GM12874 (cell line): ENCODE measurements at regions not wholly inside any gene's neighbourhood (a gene's known extent, or its start where the extent isn't known, plus 50 kb on each side); places are given as distances from the start of the nearest gene placed in this dataset.

ENCODE experiments used
- TF ChIP-seq, protein P1 (sequence below): IDR thresholded peaks from 2 replicates; pipeline ENCODE4 v1.5.1; 2011; ENCODE audit warnings: low read depth, mild to moderate bottlenecking, control low read depth, low read length, moderate library complexity; ENCODE audit not compliant: insufficient read depth

DNA sequence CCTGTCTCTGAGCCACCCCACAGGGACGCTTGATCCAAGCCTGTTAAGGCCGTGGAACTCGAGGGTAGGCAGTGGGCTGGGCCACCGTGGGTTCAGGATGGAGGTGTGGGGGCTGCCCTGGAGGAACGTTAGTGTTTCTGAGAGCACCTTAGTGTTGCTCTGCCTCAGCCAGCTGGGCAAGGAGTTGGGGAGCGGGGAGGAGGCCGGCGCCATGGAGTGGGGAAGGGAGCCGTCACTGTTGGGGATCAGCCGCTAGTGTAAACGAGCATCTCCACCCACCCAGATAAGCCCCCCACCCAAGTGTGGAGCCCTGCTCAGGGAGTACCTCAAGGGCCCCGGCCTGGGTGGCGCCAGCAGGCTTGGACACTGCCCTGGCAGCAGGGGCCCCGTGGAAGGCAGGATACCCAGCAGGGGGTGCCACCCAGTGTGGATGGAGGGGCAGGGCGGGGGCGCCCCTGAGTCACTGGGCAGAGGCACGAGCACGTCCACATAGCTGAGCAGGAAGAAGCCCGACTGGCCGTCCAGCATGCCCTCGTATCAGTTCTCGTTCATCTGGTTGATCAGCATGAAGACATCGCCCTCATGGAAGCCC, 98.6 kb downstream of the KPNA2 start:
- TF ChIP-seq, protein P1, sequence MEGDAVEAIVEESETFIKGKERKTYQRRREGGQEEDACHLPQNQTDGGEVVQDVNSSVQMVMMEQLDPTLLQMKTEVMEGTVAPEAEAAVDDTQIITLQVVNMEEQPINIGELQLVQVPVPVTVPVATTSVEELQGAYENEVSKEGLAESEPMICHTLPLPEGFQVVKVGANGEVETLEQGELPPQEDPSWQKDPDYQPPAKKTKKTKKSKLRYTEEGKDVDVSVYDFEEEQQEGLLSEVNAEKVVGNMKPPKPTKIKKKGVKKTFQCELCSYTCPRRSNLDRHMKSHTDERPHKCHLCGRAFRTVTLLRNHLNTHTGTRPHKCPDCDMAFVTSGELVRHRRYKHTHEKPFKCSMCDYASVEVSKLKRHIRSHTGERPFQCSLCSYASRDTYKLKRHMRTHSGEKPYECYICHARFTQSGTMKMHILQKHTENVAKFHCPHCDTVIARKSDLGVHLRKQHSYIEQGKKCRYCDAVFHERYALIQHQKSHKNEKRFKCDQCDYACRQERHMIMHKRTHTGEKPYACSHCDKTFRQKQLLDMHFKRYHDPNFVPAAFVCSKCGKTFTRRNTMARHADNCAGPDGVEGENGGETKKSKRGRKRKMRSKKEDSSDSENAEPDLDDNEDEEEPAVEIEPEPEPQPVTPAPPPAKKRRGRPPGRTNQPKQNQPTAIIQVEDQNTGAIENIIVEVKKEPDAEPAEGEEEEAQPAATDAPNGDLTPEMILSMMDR = no peak

DNA sequence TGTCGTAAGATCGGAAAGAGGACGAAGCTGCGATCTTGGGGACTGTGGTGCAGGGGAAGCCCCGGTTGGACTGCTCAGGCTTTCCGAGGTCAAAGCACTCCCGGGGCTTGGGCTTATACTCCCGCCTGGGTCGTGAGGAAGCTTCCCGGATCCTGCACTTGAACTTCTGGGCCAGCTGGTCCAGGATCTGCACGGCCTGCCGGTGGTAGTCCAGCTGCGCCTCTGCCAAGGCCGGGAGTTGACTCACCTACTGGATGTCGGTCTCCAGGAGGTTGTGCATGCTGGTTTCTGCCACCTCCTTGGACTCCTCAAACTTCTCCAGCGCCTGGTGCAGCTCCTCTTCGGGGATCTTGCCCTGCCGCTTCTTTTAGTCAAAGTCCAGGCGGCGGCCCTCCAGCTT, 99.2 kb downstream of the KPNA2 start:
- TF ChIP-seq, protein P1 = no peak

DNA sequence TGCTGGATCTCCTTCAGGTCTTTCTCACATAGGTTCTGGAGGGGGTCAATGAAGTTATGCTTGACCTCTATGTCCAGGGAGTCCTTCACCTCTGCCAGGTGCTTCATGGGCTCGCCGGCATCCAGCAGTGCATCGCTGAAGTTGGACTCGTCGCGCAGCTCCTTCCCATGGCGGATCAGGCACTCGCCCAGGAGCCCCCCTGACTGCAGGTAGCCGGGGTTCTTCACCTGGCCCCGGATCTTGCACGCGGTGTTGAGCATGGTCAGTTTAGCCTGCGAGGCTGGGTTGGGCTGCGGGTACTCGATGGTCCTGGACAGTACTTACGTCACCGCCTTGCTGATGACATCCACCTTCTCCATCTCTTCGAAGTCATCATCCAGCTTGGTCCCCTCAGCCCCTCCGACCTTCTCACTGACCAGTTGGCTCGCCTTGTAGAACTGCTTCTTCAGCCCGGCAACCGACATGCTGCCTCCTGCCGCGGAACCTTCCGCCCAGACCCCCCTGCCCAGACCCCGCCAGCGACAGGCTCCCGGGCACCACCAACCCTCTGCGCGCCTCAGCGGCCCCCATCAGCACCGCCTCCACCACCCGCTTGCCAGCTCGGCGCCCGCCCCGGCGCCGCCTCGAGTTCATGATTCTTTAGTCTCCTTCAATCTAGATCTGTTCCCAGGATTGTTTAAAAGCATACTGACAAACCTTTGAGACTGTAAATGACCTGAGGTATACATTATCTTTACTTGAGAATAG, 99.8 kb downstream of the KPNA2 start:
- TF ChIP-seq, protein P1 = no peak

DNA sequence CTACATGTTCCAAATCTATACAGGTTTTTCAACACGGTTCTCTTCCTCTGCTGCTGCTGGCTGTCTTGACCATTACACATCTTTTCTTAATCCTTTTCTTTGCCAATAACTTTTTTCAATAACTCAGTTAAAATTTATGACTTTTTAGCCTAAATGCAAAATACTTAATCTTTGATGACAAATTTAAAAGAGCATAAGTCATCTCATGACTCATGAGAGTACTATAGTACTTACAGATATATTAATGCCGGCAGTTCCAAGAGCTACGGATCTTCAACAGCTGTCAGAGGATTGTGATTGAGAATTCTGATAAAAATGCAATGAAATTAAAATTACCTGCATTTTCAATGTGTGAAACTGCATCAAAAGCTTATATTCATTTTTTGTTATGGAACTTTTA, 105.5 kb downstream of the KPNA2 start:
- TF ChIP-seq, protein P1 = no peak

DNA sequence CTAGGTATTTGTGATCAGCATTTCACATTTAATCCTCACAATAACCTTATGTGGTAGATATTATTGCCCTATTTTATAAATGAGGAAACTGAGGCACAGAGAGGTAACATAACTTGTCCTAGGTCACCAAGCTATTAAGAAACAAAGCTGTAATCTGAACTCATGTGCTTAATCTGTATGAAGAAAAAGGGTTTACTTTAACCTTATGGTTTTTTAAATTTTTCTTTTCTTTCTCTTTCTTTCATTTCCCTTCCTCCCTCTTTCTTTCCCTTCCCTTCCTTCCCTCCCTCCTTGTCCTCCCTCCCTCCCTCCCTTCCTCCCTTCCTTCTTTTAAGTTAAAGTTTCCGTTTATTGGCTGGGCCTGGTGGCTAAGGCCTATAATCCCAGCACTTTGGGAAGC, 105.2 kb upstream of the AMZ2 start:
- TF ChIP-seq, protein P1 = no peak

DNA sequence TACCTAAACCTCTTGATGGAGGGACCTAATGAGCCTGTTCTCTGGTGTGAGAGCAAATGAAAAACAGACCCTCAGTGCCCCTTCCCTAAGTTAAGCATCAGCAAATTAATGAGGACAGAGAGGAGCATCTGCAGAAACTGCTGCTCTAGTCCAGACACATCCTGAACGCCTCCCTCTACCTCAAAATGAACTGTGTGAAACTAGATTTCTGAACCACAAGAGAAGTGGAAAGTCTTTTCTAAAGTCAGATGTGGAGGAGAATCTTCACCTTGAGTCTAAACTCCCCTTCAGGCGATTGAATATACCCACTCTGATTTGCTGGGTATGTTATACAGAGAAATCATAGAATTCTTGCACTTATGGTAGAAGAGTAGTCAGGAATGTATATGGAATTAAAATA, 104.4 kb upstream of the AMZ2 start:
- TF ChIP-seq, protein P1 = no peak

DNA sequence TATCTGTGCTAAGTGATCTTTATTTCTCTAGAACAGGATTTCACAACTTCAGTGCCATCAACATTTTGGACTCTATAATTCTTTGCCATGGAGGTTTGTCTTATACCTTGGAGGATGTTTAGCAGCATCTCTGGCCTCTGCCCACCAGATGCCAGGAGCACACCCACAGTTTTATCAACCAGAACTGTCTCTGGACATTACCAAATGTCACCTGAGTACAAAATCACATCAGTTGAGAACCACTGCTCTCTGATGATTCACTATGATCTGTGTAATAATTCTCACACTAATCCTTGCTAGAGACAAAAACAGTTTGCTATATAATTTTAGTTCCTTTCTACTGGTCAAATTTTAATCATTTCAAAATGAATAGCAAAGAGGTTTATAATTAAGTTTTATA, 102.8 kb upstream of the AMZ2 start:
- TF ChIP-seq, protein P1 = no peak
